ENCODE measurements at regions not wholly inside any gene's neighbourhood (a gene's known extent, or its start where the extent isn't known, plus 50 kb on each side); places are given as distances from the start of the nearest gene placed in this dataset.

DNA sequence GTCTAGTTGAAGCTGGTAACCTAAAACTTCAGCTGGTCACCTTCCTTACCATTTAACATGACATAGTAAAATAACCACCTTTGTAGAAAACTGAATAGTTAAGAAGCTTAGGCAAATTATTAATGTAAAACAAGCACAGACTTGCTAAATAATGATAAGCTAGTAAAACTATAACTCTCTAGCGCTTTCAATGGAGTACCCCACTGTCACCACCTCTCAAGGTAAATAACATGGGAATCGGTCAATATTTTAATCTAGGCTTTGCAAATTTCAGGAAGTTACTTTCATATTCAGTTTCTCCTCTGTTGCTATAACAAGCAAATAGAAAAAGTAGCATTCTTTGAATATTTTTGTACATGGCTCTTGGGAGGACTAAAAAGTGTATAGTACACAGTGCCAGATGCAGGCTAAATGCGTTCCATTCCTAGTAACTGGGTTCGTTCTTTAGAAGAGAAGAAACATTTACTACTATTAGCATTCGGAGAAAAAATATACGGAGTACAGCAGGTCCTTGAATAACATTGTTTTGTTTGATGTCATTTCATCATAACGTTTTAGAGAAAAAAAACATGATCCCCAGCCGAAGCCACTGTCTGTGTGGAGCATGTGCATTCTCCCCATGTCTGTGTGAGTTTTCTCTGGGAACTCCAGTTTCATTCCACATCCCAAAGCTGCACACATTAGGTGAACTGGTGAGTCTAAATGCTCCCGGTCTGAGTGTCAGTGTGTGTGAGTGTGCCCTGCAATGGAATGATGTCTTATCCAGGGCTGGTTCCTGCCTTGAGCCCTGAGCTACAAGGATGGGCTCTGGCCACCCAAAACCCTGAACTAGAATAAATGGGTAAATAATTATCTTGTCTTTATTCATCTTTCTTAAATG is 52.5 kb downstream of the EPRS1 start:
- no peaks in the 10 kb centered on the region for H3K27me3 ChIP-seq (ENCODE audit: control insufficient read depth in 2 of 2, insufficient read depth in 1 of 2, low read length in 1 of 2)
- H3K4me3 ChIP-seq (ENCODE audit: low read length in 2 of 2), result no peak overlapping the region
- 97% methylated on average over 9 of the region's 9 CpGs for WGBS
- DNase-seq (ENCODE audit: low read depth in 6 of 9, low spot score in 9 of 9), result no peak
- no peaks in the 10 kb centered on the region for H3K4me1 ChIP-seq (ENCODE audit: control insufficient read depth in 2 of 2, insufficient read depth in 2 of 2, low read length in 2 of 2)
- H3K27ac ChIP-seq (ENCODE audit: low read depth in 1 of 2, low read length in 1 of 2), result no peak overlapping the region
- H3K36me3 ChIP-seq (ENCODE audit: control insufficient read depth in 2 of 2, insufficient read depth in 2 of 2, low read length in 1 of 2), result peaks cover 11 to 33% of the 10 kb centered on the region in 2 donors
- no peaks in the 10 kb centered on the region for H3K9me3 ChIP-seq (ENCODE audit: control insufficient read depth in 2 of 2, insufficient read depth in 1 of 2, low read length in 1 of 2)

DNA sequence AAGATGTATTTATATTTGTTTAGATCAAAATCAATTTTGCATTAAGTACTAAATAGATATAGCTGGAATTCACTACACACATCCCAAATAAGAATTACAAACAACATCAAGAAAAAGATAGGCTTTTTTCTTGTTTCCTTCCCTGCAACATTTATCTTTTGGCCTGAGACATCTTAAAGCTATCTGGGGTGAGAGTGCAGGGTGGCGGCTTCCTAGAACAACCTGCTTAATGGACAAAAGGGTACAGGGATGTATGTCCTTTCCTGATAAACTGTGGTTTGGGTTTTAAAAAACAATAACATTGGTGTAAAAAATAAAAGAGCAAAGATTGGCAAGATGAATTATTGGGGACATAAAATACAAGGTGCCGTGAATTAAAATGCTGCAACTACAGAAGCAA is 54.4 kb downstream of the EPRS1 start:
- peaks cover 8 to 38% of the 10 kb centered on the region in 2 donors for H3K36me3 ChIP-seq (ENCODE audit: control insufficient read depth in 2 of 2, insufficient read depth in 2 of 2, low read length in 1 of 2)
- 97% methylated on average over 2 of the region's 2 CpGs for WGBS
- H3K27me3 ChIP-seq (ENCODE audit: control insufficient read depth in 2 of 2, insufficient read depth in 1 of 2, low read length in 1 of 2), result no peaks in the 10 kb centered on the region
- H3K9me3 ChIP-seq (ENCODE audit: control insufficient read depth in 2 of 2, insufficient read depth in 1 of 2, low read length in 1 of 2), result no peaks in the 10 kb centered on the region
- H3K4me3 ChIP-seq (ENCODE audit: low read length in 2 of 2), result no peak overlapping the region
- no peaks in the 10 kb centered on the region for H3K4me1 ChIP-seq (ENCODE audit: control insufficient read depth in 2 of 2, insufficient read depth in 2 of 2, low read length in 2 of 2)
- H3K27ac ChIP-seq (ENCODE audit: low read depth in 1 of 2, low read length in 1 of 2), result no peak overlapping the region
- no peak for DNase-seq (ENCODE audit: low read depth in 6 of 9, low spot score in 9 of 9)

DNA sequence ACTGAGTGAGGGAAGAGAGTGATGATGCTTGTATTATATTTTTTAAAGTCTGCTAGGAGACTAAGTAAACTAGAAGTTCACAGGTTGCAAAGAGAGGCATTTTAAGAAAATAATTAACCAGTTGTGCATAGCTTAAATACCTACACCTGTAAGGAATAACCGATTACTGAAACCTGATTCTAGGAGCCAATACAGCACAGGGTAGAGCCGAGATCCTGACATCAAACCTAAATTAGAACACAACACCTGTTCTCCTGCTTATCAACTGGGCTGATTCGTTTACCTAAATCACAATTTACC is 54.8 kb downstream of the EPRS1 start:
- Histone ChIP-seq H3K27ac (ENCODE audit: low read depth in 1 of 2, low read length in 1 of 2) (no peak overlapping the region), H3K36me3 (ENCODE audit: control insufficient read depth in 2 of 2, insufficient read depth in 2 of 2, low read length in 1 of 2) (peaks cover 8 to 36% of the 10 kb centered on the region in 2 donors), H3K4me1 (ENCODE audit: control insufficient read depth in 2 of 2, insufficient read depth in 2 of 2, low read length in 2 of 2) (no peaks in the 10 kb centered on the region), H3K4me3 (ENCODE audit: low read length in 2 of 2) (no peak overlapping the region), H3K27me3 (ENCODE audit: control insufficient read depth in 2 of 2, insufficient read depth in 1 of 2, low read length in 1 of 2) (no peaks in the 10 kb centered on the region), H3K9me3 (ENCODE audit: control insufficient read depth in 2 of 2, insufficient read depth in 1 of 2, low read length in 1 of 2) (no peaks in the 10 kb centered on the region)
- 64% methylated on average over 3 of the region's 3 CpGs for WGBS
- no peak for DNase-seq (ENCODE audit: low read depth in 6 of 9, low spot score in 9 of 9)

DNA sequence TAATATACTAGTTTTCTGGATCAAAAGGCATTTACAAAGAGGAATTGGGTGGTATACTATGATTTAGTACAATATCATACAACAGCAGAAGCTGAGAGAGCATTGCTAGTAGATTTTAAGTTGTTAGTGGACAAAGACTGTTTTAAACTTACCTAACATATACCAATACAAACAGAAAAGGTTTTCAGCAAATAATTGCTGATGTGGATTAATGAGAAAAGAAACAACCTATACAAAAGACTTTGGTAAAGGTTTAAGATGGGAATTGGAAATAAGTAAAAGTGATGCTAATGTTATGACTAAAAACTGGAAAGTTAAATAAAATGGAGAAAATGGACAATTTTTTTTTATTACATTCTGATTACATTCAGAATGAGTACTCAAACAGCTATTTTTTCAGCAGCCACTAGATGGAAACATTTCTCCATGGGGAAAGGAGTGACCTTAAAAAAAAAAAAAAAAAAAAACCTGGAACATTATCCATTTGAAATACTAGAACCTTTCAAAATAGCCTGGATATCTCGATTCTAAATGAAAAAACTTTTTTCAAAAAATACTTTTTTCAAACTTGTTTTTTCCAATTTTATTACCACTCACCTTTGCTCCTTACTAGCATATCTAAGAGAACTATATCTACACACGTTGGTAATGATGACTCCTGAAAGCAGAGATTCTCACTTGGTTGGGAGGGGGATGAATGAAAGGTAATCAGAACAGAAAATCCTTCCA is 55.4 kb downstream of the EPRS1 start:
- Histone ChIP-seq H3K9me3 (ENCODE audit: control insufficient read depth in 2 of 2, insufficient read depth in 1 of 2, low read length in 1 of 2) (no peaks in the 10 kb centered on the region), H3K27ac (ENCODE audit: low read depth in 1 of 2, low read length in 1 of 2) (no peak overlapping the region), H3K4me3 (ENCODE audit: low read length in 2 of 2) (no peak overlapping the region), H3K4me1 (ENCODE audit: control insufficient read depth in 2 of 2, insufficient read depth in 2 of 2, low read length in 2 of 2) (no peaks in the 10 kb centered on the region), H3K36me3 (ENCODE audit: control insufficient read depth in 2 of 2, insufficient read depth in 2 of 2, low read length in 1 of 2) (peaks cover 4 to 31% of the 10 kb centered on the region in 2 donors), H3K27me3 (ENCODE audit: control insufficient read depth in 2 of 2, insufficient read depth in 1 of 2, low read length in 1 of 2) (no peaks in the 10 kb centered on the region)
- 84% methylated on average over 2 of the region's 2 CpGs for WGBS
- peak in 2 of 9 donors; percentile 2 to 36 for DNase-seq (ENCODE audit: low read depth in 6 of 9, low spot score in 9 of 9)

DNA sequence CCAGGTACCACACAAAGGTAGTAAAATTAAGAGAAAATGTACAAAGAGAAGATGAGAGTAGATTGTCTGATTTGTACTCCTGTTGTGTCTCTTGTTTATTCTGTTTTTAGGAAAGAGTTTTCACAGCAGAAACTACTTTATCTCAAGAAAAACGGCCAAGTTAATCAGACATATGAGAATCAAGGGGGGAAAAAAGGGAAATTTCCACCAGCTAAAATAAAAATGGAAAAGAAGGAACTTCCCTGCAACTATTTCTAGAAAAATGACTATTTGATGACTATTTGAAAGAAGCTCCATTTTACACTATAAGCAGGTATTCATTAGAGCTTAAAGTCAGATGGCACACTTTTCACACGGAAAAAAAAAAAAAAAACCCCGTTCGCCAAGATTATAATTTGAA is 56.5 kb downstream of the EPRS1 start:
- 74% methylated on average over 4 of the region's 4 CpGs for WGBS
- no peaks in the 10 kb centered on the region for H3K4me1 ChIP-seq (ENCODE audit: control insufficient read depth in 2 of 2, insufficient read depth in 2 of 2, low read length in 2 of 2)
- peaks cover 0 to 22% of the 10 kb centered on the region in 2 donors for H3K36me3 ChIP-seq (ENCODE audit: control insufficient read depth in 2 of 2, insufficient read depth in 2 of 2, low read length in 1 of 2)

DNA sequence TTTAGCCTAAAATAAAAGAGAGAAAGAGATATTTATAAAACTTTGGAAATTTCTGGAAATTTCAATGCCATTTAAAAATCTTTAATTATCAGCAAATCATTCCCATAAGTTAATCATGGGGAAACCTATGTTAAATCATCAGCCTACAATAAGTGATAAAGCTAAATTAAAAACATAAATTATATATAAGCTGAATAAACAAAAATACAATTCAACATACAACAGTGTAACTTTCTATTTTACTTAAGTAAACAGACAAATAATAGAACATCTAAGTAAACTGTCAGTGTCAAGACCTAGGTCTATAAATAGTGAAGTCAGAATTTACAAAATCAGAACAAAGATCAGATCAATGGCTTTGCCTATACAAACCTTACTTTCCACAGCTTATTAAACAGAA is 57.5 kb downstream of the EPRS1 start:
- H3K36me3 ChIP-seq (ENCODE audit: control insufficient read depth in 2 of 2, insufficient read depth in 2 of 2, low read length in 1 of 2), result peaks cover 0 to 19% of the 10 kb centered on the region in 2 donors
- no peak overlapping the region for H3K4me3 ChIP-seq (ENCODE audit: low read length in 2 of 2)
- no peaks in the 10 kb centered on the region for H3K4me1 ChIP-seq (ENCODE audit: control insufficient read depth in 2 of 2, insufficient read depth in 2 of 2, low read length in 2 of 2)
- no peaks in the 10 kb centered on the region for H3K9me3 ChIP-seq (ENCODE audit: control insufficient read depth in 2 of 2, insufficient read depth in 1 of 2, low read length in 1 of 2)
- H3K27me3 ChIP-seq (ENCODE audit: control insufficient read depth in 2 of 2, insufficient read depth in 1 of 2, low read length in 1 of 2), result no peaks in the 10 kb centered on the region
- DNase-seq (ENCODE audit: low read depth in 6 of 9, low spot score in 9 of 9), result no peak
- H3K27ac ChIP-seq (ENCODE audit: low read depth in 1 of 2, low read length in 1 of 2), result no peak overlapping the region

More for the DNA sequence above, 56.5 kb downstream of the EPRS1 start:
- H3K9me3 ChIP-seq (ENCODE audit: control insufficient read depth in 2 of 2, insufficient read depth in 1 of 2, low read length in 1 of 2), result no peaks in the 10 kb centered on the region
- H3K27ac ChIP-seq (ENCODE audit: low read depth in 1 of 2, low read length in 1 of 2), result no peak overlapping the region
- no peaks in the 10 kb centered on the region for H3K27me3 ChIP-seq (ENCODE audit: control insufficient read depth in 2 of 2, insufficient read depth in 1 of 2, low read length in 1 of 2)
- H3K4me3 ChIP-seq (ENCODE audit: low read length in 2 of 2), result no peak overlapping the region
- DNase-seq (ENCODE audit: low read depth in 6 of 9, low spot score in 9 of 9), result no peak

DNA sequence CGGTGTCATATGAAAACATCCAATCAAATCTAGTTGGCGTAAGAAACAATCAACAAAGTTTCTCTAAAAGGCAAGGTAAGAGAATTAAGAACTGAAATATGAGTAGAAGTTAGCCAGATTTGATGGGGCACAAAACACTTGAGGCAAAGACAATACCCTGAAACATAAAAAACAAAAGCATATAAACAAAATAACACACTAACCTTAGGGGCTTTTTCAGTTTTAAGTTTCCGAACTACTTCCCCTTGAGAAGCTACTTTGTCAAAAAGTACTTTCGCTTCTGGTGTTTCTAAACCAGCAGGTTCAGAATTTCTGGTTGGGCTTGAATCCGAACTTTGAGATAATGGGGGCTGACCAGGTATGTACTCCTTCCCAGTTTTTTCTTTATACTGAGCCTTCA is 57.9 kb downstream of the EPRS1 start:
- Histone ChIP-seq H3K27me3 (ENCODE audit: control insufficient read depth in 2 of 2, insufficient read depth in 1 of 2, low read length in 1 of 2) (no peaks in the 10 kb centered on the region), H3K4me3 (ENCODE audit: low read length in 2 of 2) (no peak overlapping the region), H3K4me1 (ENCODE audit: control insufficient read depth in 2 of 2, insufficient read depth in 2 of 2, low read length in 2 of 2) (no peaks in the 10 kb centered on the region), H3K27ac (ENCODE audit: low read depth in 1 of 2, low read length in 1 of 2) (no peak overlapping the region), H3K9me3 (ENCODE audit: control insufficient read depth in 2 of 2, insufficient read depth in 1 of 2, low read length in 1 of 2) (no peaks in the 10 kb centered on the region), H3K36me3 (ENCODE audit: control insufficient read depth in 2 of 2, insufficient read depth in 2 of 2, low read length in 1 of 2) (peaks cover 0 to 17% of the 10 kb centered on the region in 2 donors)
- WGBS, result 96% methylated on average over 5 of the region's 5 CpGs
- peak in 1 of 9 donors; percentile 9 for DNase-seq (ENCODE audit: low read depth in 6 of 9, low spot score in 9 of 9)

DNA sequence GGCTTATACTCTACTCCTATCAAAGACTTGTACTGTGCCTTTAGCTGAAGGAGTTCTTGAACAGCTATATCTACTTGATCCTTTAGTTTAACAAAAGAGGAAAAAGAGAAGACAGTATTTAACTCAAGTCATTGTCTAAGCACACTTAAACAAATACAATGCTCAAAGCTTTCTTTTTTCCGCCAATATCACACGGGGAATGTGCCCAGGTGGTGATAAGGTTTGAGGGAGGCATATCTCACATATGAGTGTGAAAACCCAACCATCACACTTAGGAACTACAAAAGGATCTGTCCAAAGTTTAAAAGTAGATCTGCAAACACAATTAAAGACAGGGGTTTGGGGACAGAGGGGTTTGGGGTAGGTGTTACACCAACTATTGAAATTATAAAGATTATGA is 59.0 kb upstream of the SLC30A10 start:
- WGBS, result over 99% methylated on average over 2 of the region's 2 CpGs
- H3K27ac ChIP-seq (ENCODE audit: low read depth in 1 of 2, low read length in 1 of 2), result no peak overlapping the region
- DNase-seq (ENCODE audit: low read depth in 6 of 9, low spot score in 9 of 9), result no peak
- H3K4me3 ChIP-seq (ENCODE audit: low read length in 2 of 2), result no peak overlapping the region
- H3K4me1 ChIP-seq (ENCODE audit: control insufficient read depth in 2 of 2, insufficient read depth in 2 of 2, low read length in 2 of 2), result no peaks in the 10 kb centered on the region
- H3K9me3 ChIP-seq (ENCODE audit: control insufficient read depth in 2 of 2, insufficient read depth in 1 of 2, low read length in 1 of 2), result no peaks in the 10 kb centered on the region
- H3K36me3 ChIP-seq (ENCODE audit: control insufficient read depth in 2 of 2, insufficient read depth in 2 of 2, low read length in 1 of 2), result peaks cover 0 to 19% of the 10 kb centered on the region in 2 donors
- no peaks in the 10 kb centered on the region for H3K27me3 ChIP-seq (ENCODE audit: control insufficient read depth in 2 of 2, insufficient read depth in 1 of 2, low read length in 1 of 2)

DNA sequence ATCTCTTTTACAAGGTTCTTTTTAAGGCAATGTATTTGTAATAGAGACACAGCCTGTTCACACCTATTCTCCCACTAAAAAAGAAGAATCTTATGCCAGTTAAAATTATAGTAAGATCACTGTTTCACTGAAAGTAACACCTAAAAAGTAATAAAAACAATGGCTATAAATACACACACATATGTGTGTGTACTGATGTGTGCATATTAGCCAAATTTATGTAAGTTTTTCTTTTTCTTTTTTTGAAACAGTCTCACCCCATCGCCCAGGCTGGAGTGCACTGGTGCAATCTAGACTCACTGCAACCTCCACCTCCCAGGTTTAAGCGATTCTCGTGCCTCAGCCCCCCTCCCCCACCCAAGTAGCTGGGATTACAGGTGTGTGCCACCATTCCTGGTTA is 56.8 kb upstream of the SLC30A10 start:
- no peaks in the 10 kb centered on the region for H3K9me3 ChIP-seq (ENCODE audit: control insufficient read depth in 2 of 2, insufficient read depth in 1 of 2, low read length in 1 of 2)
- DNase-seq (ENCODE audit: low read depth in 6 of 9, low spot score in 9 of 9), result no peak
- 96% methylated on average over 3 of the region's 3 CpGs for WGBS
- H3K36me3 ChIP-seq (ENCODE audit: control insufficient read depth in 2 of 2, insufficient read depth in 2 of 2, low read length in 1 of 2), result peaks cover 4 to 25% of the 10 kb centered on the region in 2 donors
- H3K4me1 ChIP-seq (ENCODE audit: control insufficient read depth in 2 of 2, insufficient read depth in 2 of 2, low read length in 2 of 2), result no peaks in the 10 kb centered on the region
- no peak overlapping the region for H3K27ac ChIP-seq (ENCODE audit: low read depth in 1 of 2, low read length in 1 of 2)
- no peaks in the 10 kb centered on the region for H3K27me3 ChIP-seq (ENCODE audit: control insufficient read depth in 2 of 2, insufficient read depth in 1 of 2, low read length in 1 of 2)
- no peak overlapping the region for H3K4me3 ChIP-seq (ENCODE audit: low read length in 2 of 2)
